T-helper 22 cell (primary cell): ENCODE measurements at regions not wholly inside any gene's neighbourhood (a gene's known extent, or its start where the extent isn't known, plus 50 kb on each side); places are given as distances from the start of the nearest gene placed in this dataset.
"Not testable (repeated sequence)": the region's sequence is repeated elsewhere in the genome, so short reads cannot be mapped to it uniquely, and the experiment has no call there.

Source experiments
- DNase-seq: peaks from one replicate; pipeline ENCODE4 v3.0.0-alpha.2; 2020; ENCODE audit warnings: low read depth

GRCh38 chr15:62889734-62890505 is 152.6 kb upstream of the TPM1 start:
- DNase-seq, result no peak

- DNase-seq, result no peak
These were observed 148.0 kb upstream of the TPM1 start for GRCh38 chr15:62894322-62895085.

GRCh38 chr15:62895139-62895866 is 147.2 kb upstream of the TPM1 start:
- DNase-seq, result no peak

- no peak for DNase-seq
These were observed 146.6 kb upstream of the TPM1 start for GRCh38 chr15:62895905-62896316.

- DNase-seq, result no peak
These were observed 146.1 kb upstream of the TPM1 start for GRCh38 chr15:62896380-62896866.

- no peak for DNase-seq
These were observed 145.5 kb upstream of the TPM1 start for GRCh38 chr15:62896969-62897486.

GRCh38 chr15:62897634-62898033 is 144.9 kb upstream of the TPM1 start:
- no peak for DNase-seq

- no peak for DNase-seq
These were observed 143.5 kb upstream of the TPM1 start for GRCh38 chr15:62899090-62899493.

- DNase-seq, result no peak
These were observed 142.3 kb upstream of the TPM1 start for GRCh38 chr15:62900071-62900802.

- DNase-seq, result no peak
These were observed 141.5 kb upstream of the TPM1 start for GRCh38 chr15:62901087-62901486.

- no peak for DNase-seq
These were observed 140.5 kb upstream of the TPM1 start for GRCh38 chr15:62901909-62902546.

GRCh38 chr15:62902821-62903220 is 139.7 kb upstream of the TPM1 start:
- no peak for DNase-seq

- no peak for DNase-seq
These were observed 139.1 kb upstream of the TPM1 start for GRCh38 chr15:62903437-62903836.

GRCh38 chr15:62904041-62904910 is 138.3 kb upstream of the TPM1 start:
- no peak for DNase-seq

GRCh38 chr15:62906627-62907026 is 135.9 kb upstream of the TPM1 start:
- no peak for DNase-seq

- no peak for DNase-seq
These were observed 135.3 kb upstream of the TPM1 start for GRCh38 chr15:62907275-62907674.

GRCh38 chr15:62908341-62908740 is 134.2 kb upstream of the TPM1 start:
- not testable (repeated sequence) for DNase-seq

GRCh38 chr15:62909257-62909656 is 133.3 kb upstream of the TPM1 start:
- no peak for DNase-seq

GRCh38 chr15:62912282-62912681 is 130.3 kb upstream of the TPM1 start:
- DNase-seq, result no peak

- no peak for DNase-seq
These were observed 129.7 kb upstream of the TPM1 start for GRCh38 chr15:62912808-62913207.
